HL-60 (cell line): ENCODE measurements at regions not wholly inside any gene's neighbourhood (a gene's known extent, or its start where the extent isn't known, plus 50 kb on each side); places are given as distances from the start of the nearest gene placed in this dataset.

Source experiments
- DNase-seq, 2 experiments: peaks; one replicate each; pipeline ENCODE4 v3.0.0-alpha.2; 2010 to 2020; ENCODE audit warnings: low read depth in 1 of 2, low spot score in 1 of 2
- H3K27ac ChIP-seq: fragments of 250-450 bp; sonication (Bioruptor Pico); replicated peaks from 2 replicates; pipeline ENCODE4 v1.5.1; 2020; ENCODE audit warnings: mild to moderate bottlenecking, moderate library complexity
- H3K27me3 ChIP-seq: fragments of 250-450 bp; sonication (Bioruptor Pico); 2 replicates; pipeline ENCODE4 v1.5.1; 2021; ENCODE audit warnings: mild to moderate bottlenecking, moderate library complexity; ENCODE audit not compliant: insufficient read depth, poor library complexity, severe bottlenecking
- H3K4me3 ChIP-seq: replicated peaks from 2 replicates; pipeline ENCODE4 v1.5.1; 2011; ENCODE audit warnings: mild to moderate bottlenecking, control low read depth, low read length; ENCODE audit not compliant: insufficient read depth
- GABPA ChIP-seq: IDR thresholded peaks from 2 replicates; pipeline ENCODE4 v1.6.1; 2012; ENCODE audit warnings: low read depth
- POLR2AphosphoS5 ChIP-seq: IDR thresholded peaks from 2 replicates; pipeline ENCODE4 v1.6.1; 2012; ENCODE audit warnings: low read depth
- SPI1 ChIP-seq: IDR thresholded peaks from 2 replicates; pipeline ENCODE4 v1.6.1; 2012; ENCODE audit warnings: low read depth, mild to moderate bottlenecking, borderline replicate concordance
- TF ChIP-seq, protein P1 (sequence below): IDR thresholded peaks from one replicate; pipeline ENCODE4 v1.5.1; 2011; ENCODE audit warnings: low read length, control low read depth, inconsistent platforms; ENCODE audit not compliant: insufficient read depth
- TF ChIP-seq, protein P2 (sequence below): IDR thresholded peaks from 2 replicates; pipeline ENCODE4 v1.6.1; 2012; ENCODE audit warnings: low read depth; ENCODE audit not compliant: insufficient replicate concordance

DNA sequence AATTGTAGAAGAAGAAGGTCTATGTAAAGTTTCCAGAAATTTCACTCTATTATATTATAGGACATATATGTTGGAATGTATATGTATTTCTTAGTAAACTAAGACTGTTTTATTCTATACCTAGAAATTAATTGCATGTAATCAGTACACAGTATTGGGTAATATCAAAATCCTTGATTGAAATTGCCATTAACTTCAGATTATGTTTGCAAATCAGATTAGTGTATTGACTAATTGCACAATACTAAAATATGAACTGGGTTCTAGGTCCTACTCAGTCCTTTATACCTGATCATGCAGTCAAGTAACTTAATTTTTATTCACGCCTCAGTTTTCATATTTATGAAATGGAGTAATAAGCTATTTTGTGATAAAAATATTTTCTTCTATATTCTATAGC, 950.3 kb upstream of the ADGRL3 start:
- Histone ChIP-seq H3K4me3 (no peak overlapping the region), H3K27ac (no peak overlapping the region), H3K27me3 (no peaks in the 10 kb centered on the region)
- TF ChIP-seq, protein P1, sequence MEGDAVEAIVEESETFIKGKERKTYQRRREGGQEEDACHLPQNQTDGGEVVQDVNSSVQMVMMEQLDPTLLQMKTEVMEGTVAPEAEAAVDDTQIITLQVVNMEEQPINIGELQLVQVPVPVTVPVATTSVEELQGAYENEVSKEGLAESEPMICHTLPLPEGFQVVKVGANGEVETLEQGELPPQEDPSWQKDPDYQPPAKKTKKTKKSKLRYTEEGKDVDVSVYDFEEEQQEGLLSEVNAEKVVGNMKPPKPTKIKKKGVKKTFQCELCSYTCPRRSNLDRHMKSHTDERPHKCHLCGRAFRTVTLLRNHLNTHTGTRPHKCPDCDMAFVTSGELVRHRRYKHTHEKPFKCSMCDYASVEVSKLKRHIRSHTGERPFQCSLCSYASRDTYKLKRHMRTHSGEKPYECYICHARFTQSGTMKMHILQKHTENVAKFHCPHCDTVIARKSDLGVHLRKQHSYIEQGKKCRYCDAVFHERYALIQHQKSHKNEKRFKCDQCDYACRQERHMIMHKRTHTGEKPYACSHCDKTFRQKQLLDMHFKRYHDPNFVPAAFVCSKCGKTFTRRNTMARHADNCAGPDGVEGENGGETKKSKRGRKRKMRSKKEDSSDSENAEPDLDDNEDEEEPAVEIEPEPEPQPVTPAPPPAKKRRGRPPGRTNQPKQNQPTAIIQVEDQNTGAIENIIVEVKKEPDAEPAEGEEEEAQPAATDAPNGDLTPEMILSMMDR = no peak
- TF ChIP-seq SPI1 (no peak), GABPA (no peak), POLR2AphosphoS5 (no peak)
- TF ChIP-seq, protein P2, sequence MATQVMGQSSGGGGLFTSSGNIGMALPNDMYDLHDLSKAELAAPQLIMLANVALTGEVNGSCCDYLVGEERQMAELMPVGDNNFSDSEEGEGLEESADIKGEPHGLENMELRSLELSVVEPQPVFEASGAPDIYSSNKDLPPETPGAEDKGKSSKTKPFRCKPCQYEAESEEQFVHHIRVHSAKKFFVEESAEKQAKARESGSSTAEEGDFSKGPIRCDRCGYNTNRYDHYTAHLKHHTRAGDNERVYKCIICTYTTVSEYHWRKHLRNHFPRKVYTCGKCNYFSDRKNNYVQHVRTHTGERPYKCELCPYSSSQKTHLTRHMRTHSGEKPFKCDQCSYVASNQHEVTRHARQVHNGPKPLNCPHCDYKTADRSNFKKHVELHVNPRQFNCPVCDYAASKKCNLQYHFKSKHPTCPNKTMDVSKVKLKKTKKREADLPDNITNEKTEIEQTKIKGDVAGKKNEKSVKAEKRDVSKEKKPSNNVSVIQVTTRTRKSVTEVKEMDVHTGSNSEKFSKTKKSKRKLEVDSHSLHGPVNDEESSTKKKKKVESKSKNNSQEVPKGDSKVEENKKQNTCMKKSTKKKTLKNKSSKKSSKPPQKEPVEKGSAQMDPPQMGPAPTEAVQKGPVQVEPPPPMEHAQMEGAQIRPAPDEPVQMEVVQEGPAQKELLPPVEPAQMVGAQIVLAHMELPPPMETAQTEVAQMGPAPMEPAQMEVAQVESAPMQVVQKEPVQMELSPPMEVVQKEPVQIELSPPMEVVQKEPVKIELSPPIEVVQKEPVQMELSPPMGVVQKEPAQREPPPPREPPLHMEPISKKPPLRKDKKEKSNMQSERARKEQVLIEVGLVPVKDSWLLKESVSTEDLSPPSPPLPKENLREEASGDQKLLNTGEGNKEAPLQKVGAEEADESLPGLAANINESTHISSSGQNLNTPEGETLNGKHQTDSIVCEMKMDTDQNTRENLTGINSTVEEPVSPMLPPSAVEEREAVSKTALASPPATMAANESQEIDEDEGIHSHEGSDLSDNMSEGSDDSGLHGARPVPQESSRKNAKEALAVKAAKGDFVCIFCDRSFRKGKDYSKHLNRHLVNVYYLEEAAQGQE = no peak
- DNase-seq = no peak

DNA sequence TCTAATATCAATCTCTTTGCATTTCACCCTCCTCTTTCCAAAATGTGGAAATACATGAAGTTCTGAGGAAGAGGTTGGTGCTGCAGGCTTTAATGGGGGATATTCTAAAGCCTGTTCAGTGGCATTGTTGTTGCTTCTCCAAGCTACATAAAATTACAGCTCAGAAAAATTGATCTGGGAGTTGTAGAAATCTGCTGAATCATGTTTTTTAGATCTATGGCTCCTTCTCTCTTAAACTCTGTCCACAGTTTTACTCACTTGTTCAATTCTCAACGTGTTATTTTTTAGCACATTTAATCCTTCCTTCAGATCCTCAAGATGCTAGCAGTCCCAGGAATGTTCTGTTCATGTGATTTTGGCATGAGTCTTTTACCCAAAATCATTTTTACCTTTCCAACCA, 949.5 kb upstream of the ADGRL3 start:
- TF ChIP-seq POLR2AphosphoS5 (no peak), SPI1 (no peak), GABPA (no peak)
- TF ChIP-seq, protein P2 = no peak
- TF ChIP-seq, protein P1 = no peak
- no peak overlapping the region for H3K4me3 ChIP-seq
- H3K27ac ChIP-seq = no peak overlapping the region
- H3K27me3 ChIP-seq = no peaks in the 10 kb centered on the region
- DNase-seq = no peak

DNA sequence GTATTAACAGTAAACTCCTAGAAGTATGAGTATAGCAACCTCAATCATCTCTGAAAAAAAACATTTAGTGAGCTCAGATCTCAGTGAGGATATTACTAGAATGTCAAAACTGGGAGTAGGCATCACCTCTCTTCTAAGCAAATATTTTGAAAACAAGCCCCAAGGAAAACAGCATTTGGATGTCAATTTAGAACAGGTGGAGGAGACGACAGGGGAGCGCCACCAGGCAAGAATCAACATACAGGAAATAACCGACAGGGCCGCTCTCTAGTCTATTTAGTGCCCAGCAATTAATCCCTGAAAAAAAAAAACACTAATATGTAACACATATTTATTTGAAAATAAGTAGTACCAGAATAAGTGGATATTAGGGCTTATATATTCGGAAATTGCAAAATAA, 940.3 kb upstream of the ADGRL3 start:
- no peak for TF ChIP-seq GABPA
- TF ChIP-seq SPI1 = no peak
- TF ChIP-seq POLR2AphosphoS5 = no peak
- TF ChIP-seq, protein P2 = no peak
- TF ChIP-seq, protein P1 = no peak
- Histone ChIP-seq H3K4me3 (no peak overlapping the region), H3K27me3 (no peaks in the 10 kb centered on the region), H3K27ac (no peak overlapping the region)
- no peak for DNase-seq
